ENCODE measurements at regions not wholly inside any gene's neighbourhood (a gene's known extent, or its start where the extent isn't known, plus 50 kb on each side); places are given as distances from the start of the nearest gene placed in this dataset.

- TF ChIP-seq CTCF (conservative IDR thresholded peaks at IDR 0.05): no peak
- TF ChIP-seq EZH2 (IDR thresholded peaks at IDR 0.05; ENCODE audit: low read depth): no peak
Measured at GRCh38 chr15:35696767-35697231, 150.8 kb upstream of the DPH6 start.

Data from PC-9 (cell line).